Pancreas (tissue), 10 donors: ENCODE measurements at regions not wholly inside any gene's neighbourhood (a gene's known extent, or its start where the extent isn't known, plus 50 kb on each side); places are given as distances from the start of the nearest gene placed in this dataset.
"Not testable (repeated sequence)": the region's sequence is repeated elsewhere in the genome, so short reads cannot be mapped to it uniquely, and the experiment has no call there.

Experiments
- ATAC-seq, 4 donors: fragments of 200-7000 bp; cut with Tn5 transposase; one replicate each; pipeline versions ENCODE4 v1.8.0 to v1.9.1; 2020; ENCODE audit warnings: mild to moderate bottlenecking in 4 of 4, moderate library complexity in 4 of 4
- DNase-seq, 6 donors: peaks; one replicate each; pipeline ENCODE4 v3.0.0-alpha.2; 2020
- FAIRE-seq: peaks from 2 replicates; lab custom pipeline; 2012; peaks lifted over from hg19 to GRCh38; lab: Jason Lieb, UNC
- H3K27ac ChIP-seq, 4 donors: fragments of 200-600 bp; sonication (generic); 1 replicate in 3 of 4; 2 replicates in 1 of 4; pipeline versions ENCODE4 v1.5.0 to v1.8.0; 2020
- H3K27me3 ChIP-seq, 4 donors: fragments of 200-600 bp; one replicate each; pipeline ENCODE4 v1.8.0; 2021
- H3K36me3 ChIP-seq, 3 donors: fragments of 200-600 bp; sonication (generic) in 1 of 3; one replicate each; pipeline versions ENCODE4 v1.5.0 to v1.8.0; 2020 to 2021
- H3K4me1 ChIP-seq, 3 donors: fragments of 200-600 bp; one replicate each; pipeline ENCODE4 v1.8.0; 2021
- H3K4me3 ChIP-seq, 4 donors: fragments of 200-600 bp; sonication (generic) in 2 of 4; one replicate each; pipeline versions ENCODE4 v1.5.0 to v1.8.0; 2020 to 2021
- H3K9me3 ChIP-seq, 4 donors: fragments of 200-600 bp; one replicate each; pipeline ENCODE4 v1.8.0; 2021
- WGBS, 2 donors: extraction: QIAGEN DNeasy Blood & Tissue Kit; methylation state at CpG; one replicate each; pipeline ENCODE4 v1.1.7; 2013; 5-methylcytosine and 5-hydroxymethylcytosine counted together
- intact Hi-C, 3 donors: fragments of 100-400 bp; cut with DNase I; formaldehyde crosslinking; loops; one replicate each; pipeline versions ENCODE4 v1.11.1 to v1.14.2; 2022
- TF ChIP-seq, protein P1 (sequence below), 4 donors: fragments of 200-600 bp; sonication (generic) in 3 of 4; IDR thresholded peaks; one replicate each; pipeline versions ENCODE4 v1.5.0 to v1.8.0; 2021; ENCODE audit warnings: antibody characterized with exemption in 4 of 4
- donor health status: healthy with polysubstance abuse.
- donor health status: DM: no; HTN: no; CAD: no; lungs with moderate emphysema.
- donor health status: DM: no; HTN: no; CAD: no.
- donor health status: control.
- donor health status: control.
- donor health status: Bipolar disorder and iron deficiency.
- donor health status: DM: yes; HTN: yes; CAD: no.
- donor health status: DM: no; HTN: no; CAD: no.
- donor health status: DM: no; HTN: no; CAD: no.
- donor health status: DM: yes; HTN: yes; CAD: no.

DNA sequence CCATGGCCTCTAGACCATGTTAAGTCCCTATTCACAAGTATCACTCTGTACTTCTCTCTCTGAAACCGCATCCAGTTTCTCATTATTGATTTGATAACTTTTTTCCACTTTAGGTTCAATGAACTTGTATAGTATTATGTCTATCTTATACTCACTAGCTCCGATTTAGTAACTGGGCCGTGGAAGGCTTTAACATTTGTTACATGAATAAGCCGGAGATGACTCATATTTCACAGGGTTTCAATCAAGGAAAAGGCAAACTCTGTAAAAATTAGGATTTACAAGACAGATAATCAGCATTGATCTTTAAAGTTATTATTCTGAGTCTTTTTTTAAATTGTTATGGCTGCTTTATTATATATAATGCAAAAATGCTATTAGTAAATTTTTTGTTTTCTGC, 662.2 kb upstream of the CNTN5 start:
- Histone ChIP-seq H3K4me3 (no peak overlapping the region), H3K36me3 (no peaks in the 10 kb centered on the region), H3K9me3 (no peaks in the 10 kb centered on the region), H3K27ac (no peak overlapping the region), H3K27me3 (no peaks in the 10 kb centered on the region), H3K4me1 (no peaks in the 10 kb centered on the region)
- FAIRE-seq (no peak), DNase-seq (no peak), ATAC-seq (no peak)
- intact Hi-C loops: no loop called here
- WGBS, 2 donors: 54 to 76% methylated on average over 4 of the region's 4 CpGs
- TF ChIP-seq, protein P1, sequence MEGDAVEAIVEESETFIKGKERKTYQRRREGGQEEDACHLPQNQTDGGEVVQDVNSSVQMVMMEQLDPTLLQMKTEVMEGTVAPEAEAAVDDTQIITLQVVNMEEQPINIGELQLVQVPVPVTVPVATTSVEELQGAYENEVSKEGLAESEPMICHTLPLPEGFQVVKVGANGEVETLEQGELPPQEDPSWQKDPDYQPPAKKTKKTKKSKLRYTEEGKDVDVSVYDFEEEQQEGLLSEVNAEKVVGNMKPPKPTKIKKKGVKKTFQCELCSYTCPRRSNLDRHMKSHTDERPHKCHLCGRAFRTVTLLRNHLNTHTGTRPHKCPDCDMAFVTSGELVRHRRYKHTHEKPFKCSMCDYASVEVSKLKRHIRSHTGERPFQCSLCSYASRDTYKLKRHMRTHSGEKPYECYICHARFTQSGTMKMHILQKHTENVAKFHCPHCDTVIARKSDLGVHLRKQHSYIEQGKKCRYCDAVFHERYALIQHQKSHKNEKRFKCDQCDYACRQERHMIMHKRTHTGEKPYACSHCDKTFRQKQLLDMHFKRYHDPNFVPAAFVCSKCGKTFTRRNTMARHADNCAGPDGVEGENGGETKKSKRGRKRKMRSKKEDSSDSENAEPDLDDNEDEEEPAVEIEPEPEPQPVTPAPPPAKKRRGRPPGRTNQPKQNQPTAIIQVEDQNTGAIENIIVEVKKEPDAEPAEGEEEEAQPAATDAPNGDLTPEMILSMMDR (IDR thresholded peaks at IDR 0.05): no peak

DNA sequence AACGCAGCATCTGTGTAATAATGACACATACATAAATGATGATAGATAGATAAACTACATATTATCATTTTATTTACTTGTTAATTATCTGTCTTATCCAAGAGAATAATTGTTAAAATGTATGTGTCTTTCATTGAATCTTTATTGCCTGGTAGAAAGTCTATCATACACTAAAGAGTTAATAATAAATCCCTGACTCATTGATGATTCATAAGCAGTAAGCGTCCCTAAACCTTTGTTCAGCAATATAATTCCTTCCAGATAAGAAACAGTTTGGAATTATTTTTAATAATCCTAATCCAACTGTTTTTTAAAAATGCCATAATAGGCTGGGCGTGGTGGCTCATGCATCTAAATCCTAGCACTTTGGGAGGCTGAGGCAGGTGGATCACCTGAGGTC, 655.6 kb upstream of the CNTN5 start:
- ATAC-seq (no peak), FAIRE-seq (no peak), DNase-seq (no peak)
- Histone ChIP-seq H3K4me3 (no peak overlapping the region), H3K36me3 (no peaks in the 10 kb centered on the region), H3K27ac (no peak overlapping the region), H3K9me3 (no peaks in the 10 kb centered on the region), H3K27me3 (no peaks in the 10 kb centered on the region), H3K4me1 (no peaks in the 10 kb centered on the region)
- intact Hi-C loops: no loop called here
- TF ChIP-seq, protein P1 (IDR thresholded peaks at IDR 0.05): no peak
- 38 to 40% methylated on average over 3 of the region's 3 CpGs for WGBS, 2 donors

DNA sequence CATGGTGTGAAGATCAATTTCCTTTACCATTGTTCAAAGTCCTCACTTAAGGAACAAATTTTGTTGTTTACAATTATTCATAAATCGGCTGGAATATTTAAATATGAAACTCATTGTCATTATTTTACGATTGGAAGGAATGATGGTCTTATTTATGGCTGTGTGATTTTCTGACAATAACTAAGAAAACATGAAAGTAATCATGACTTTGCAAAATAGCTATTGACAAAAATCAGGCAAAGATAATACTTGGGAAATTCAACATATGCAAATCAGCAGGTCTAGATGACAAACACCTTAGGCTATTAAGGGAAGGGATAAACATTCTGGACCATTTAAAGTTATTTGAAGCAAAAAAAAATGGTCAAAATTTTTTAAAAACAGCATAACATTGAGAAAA, 654.8 kb upstream of the CNTN5 start:
- Histone ChIP-seq H3K27ac (no peak overlapping the region), H3K36me3 (no peaks in the 10 kb centered on the region), H3K9me3 (no peaks in the 10 kb centered on the region), H3K4me3 (no peak overlapping the region), H3K4me1 (no peaks in the 10 kb centered on the region), H3K27me3 (no peaks in the 10 kb centered on the region)
- ATAC-seq (no peak), FAIRE-seq (no peak), DNase-seq (no peak)
- TF ChIP-seq, protein P1 (IDR thresholded peaks at IDR 0.05): no peak
- WGBS, 2 donors: 43 to 54% methylated on average over 2 of the region's 2 CpGs
- intact Hi-C loops: no loop called here

DNA sequence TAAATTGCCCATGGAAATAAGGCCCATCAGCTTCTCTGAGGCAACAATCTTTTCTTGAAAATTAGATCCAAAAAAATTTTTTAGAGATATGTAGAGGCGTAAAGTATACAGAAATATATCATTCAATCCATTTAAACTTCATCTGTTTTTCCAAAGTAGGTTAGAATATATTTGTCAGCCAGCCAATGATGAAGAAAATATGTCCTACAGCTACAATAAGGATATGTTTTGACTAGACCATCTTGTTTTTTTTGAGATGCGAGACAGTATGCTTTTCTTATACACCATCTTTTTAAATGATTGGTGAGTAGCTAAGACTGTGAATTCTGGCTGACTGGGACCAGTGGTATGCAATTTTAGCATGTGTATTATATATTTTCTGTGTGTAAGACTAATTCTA, 630.4 kb upstream of the CNTN5 start:
- FAIRE-seq (no peak), ATAC-seq (no peak), DNase-seq (no peak)
- TF ChIP-seq, protein P1 (IDR thresholded peaks at IDR 0.05): no peak
- H3K4me1 ChIP-seq: no peaks in the 10 kb centered on the region
- H3K9me3 ChIP-seq: no peaks in the 10 kb centered on the region
- no peak overlapping the region for H3K4me3 ChIP-seq
- no peaks in the 10 kb centered on the region for H3K27me3 ChIP-seq
- no peaks in the 10 kb centered on the region for H3K36me3 ChIP-seq
- intact Hi-C loops: no loop called here
- 65 to 73% methylated on average over 2 of the region's 2 CpGs for WGBS, 2 donors
- no peak overlapping the region for H3K27ac ChIP-seq

DNA sequence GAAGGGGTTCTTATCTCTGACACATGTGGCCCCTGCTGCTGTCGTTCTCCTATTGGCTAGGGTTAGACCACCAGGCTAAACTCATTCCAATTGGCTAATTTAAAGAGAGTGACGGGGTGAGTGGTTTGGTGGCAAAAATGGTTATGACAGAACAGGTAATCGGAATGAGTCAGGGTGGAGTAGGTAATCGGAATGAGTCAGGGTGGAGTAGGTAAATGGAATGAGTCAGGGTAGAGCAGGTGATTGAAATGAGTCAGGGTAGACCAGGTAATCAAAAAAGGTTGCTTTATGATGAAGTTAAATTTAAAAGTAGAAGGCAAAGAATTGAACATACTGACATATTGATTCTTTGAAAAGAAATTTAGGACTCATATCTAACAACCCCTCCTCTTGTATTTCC, 626.2 kb upstream of the CNTN5 start:
- WGBS, 2 donors: 60 to 80% methylated on average over 4 of the region's 4 CpGs
- H3K27me3 ChIP-seq, H3K4me3 ChIP-seq, DNase-seq, H3K4me1 ChIP-seq, ATAC-seq, intact Hi-C loops, H3K27ac ChIP-seq, H3K9me3 ChIP-seq, H3K36me3 ChIP-seq, FAIRE-seq: not testable (repeated sequence)

DNA sequence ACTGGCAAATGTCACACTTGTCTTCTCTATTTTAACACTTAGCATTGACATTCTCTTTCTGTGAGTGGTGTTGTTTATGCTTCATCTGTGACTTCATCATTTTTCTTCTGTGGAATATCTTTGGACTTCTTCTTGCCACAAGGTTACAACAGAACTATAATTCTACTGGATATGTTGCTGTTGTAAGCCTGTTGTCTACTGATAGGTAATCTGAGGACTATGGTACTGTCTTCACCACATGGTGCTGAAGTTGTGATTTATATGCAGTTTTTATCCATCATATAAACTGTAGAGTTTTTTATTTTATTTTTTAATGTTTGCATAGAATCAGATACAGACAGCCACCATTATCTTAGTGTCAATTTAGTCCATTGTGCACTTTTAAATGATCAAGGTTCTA, 622.2 kb upstream of the CNTN5 start:
- intact Hi-C loops: no loop called here

More for the DNA sequence above, 622.2 kb upstream of the CNTN5 start:
- FAIRE-seq (no peak), ATAC-seq (no peak), DNase-seq (no peak)
- Histone ChIP-seq H3K27ac (no peak overlapping the region), H3K36me3 (no peaks in the 10 kb centered on the region), H3K27me3 (no peaks in the 10 kb centered on the region), H3K9me3 (no peaks in the 10 kb centered on the region), H3K4me3 (no peak overlapping the region), H3K4me1 (no peaks in the 10 kb centered on the region)
- TF ChIP-seq, protein P1 (IDR thresholded peaks at IDR 0.05): no peak
